ENCODE measurements at regions not wholly inside any gene's neighbourhood (a gene's known extent, or its start where the extent isn't known, plus 50 kb on each side); places are given as distances from the start of the nearest gene placed in this dataset.

GRCh38 chr3:72113564-72113963, 328.6 kb upstream of the PROK2 start:
- no peak overlapping the region for H3K4me3 ChIP-seq (replicated peaks in 1 of 3; ENCODE audit: insufficient read depth in 1 of 3, low read depth in 1 of 3, low read length in 3 of 3)
- H3K4me2 ChIP-seq (ENCODE audit: insufficient read depth, low read length), result no peak overlapping the region
- H3K36me3 ChIP-seq (ENCODE audit: control insufficient read depth in 2 of 2, extremely low read depth in 1 of 2, insufficient read depth in 2 of 2, low read length in 2 of 2), result no peaks in the 10 kb centered on the region
- H3K79me2 ChIP-seq (ENCODE audit: control insufficient read depth, insufficient read depth, low read length), result no peaks in the 10 kb centered on the region
- H3K4me1 ChIP-seq (ENCODE audit: control insufficient read depth, extremely low read depth, insufficient read depth, low read length), result no peaks in the 10 kb centered on the region
- no peak overlapping the region for H2AFZ ChIP-seq (ENCODE audit: low read depth, low read length)
- FAIRE-seq (no peak), DNase-seq (ENCODE audit: low read depth, low spot score) (no peak)
- POLR2A ChIA-PET, result no interaction called here
- H3K9ac ChIP-seq (replicated peaks; ENCODE audit: extremely low read depth, insufficient read depth, low read length), result no peak overlapping the region
- H3K27ac ChIP-seq (ENCODE audit: insufficient read depth, low read depth, low read length), result no peak overlapping the region
- peaks cover 1 to 3% of the 10 kb centered on the region in 2 experiments for H3K27me3 ChIP-seq (ENCODE audit: control insufficient read depth in 2 of 2, insufficient read depth in 2 of 2, low read length in 2 of 2)
- no TSS peak for BruUV-seq (replicated peaks)
- H4K20me1 ChIP-seq (replicated peaks; ENCODE audit: control insufficient read depth, extremely low read depth, insufficient read depth, low read length), result no peaks in the 10 kb centered on the region
- no peaks in the 10 kb centered on the region for H3K9me3 ChIP-seq (replicated peaks; ENCODE audit: control insufficient read depth, insufficient read depth, low read length)
- CTCF ChIA-PET, result no interaction called here
- no peak for TF ChIP-seq GATA2 (IDR thresholded peaks at IDR 0.05; ENCODE audit: insufficient read depth, insufficient read length, low read depth, low read length)
- TF ChIP-seq, protein P1, sequence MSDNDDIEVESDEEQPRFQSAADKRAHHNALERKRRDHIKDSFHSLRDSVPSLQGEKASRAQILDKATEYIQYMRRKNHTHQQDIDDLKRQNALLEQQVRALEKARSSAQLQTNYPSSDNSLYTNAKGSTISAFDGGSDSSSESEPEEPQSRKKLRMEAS (IDR thresholded peaks at IDR 0.05; ENCODE audit: insufficient read depth, insufficient read length), result no peak
- TF ChIP-seq POLR2AphosphoS5 (IDR thresholded peaks at IDR 0.05; ENCODE audit: insufficient read depth, low read depth, low read length), result no peak
- no peak for TF ChIP-seq FOS (IDR thresholded peaks at IDR 0.05; ENCODE audit: borderline replicate concordance, insufficient read depth, low read length)
- TF ChIP-seq POLR2A (IDR thresholded peaks at IDR 0.05; ENCODE audit: low read depth, low read length), result no peak
- TF ChIP-seq CTCF (IDR thresholded peaks at IDR 0.05; ENCODE audit: extremely low read depth in 1 of 2, insufficient read depth in 1 of 2, low read depth in 1 of 2, low read length in 2 of 2), result no peak
- no peak for TF ChIP-seq JUN (IDR thresholded peaks at IDR 0.05; ENCODE audit: borderline replicate concordance, insufficient read depth, insufficient read length, low read depth)
- dilution Hi-C loops (cut with MboI; ENCODE audit: extremely low pct_ligation_motif_present, low sequenced_read_pairs), result no loop called here
- H3K9me1 ChIP-seq (replicated peaks; ENCODE audit: control insufficient read depth, extremely low read depth, insufficient read depth, low read length), result no peaks in the 10 kb centered on the region
- intact Hi-C loops (cut with micrococcal nuclease), result no loop called here

Measured in endothelial cell of umbilical vein (primary cell).